Esophagus muscularis mucosa (tissue), 4 donors: ENCODE measurements at regions not wholly inside any gene's neighbourhood (a gene's known extent, or its start where the extent isn't known, plus 50 kb on each side); places are given as distances from the start of the nearest gene placed in this dataset.
"Not testable (repeated sequence)": the region's sequence is repeated elsewhere in the genome, so short reads cannot be mapped to it uniquely, and the experiment has no call there.

Experiments used
- EP300 ChIP-seq: sonication (generic); formaldehyde crosslinking; IDR thresholded peaks from one replicate; pipeline ENCODE4 v1.6.1; 2017; ENCODE audit warnings: antibody characterized with exemption
- POLR2AphosphoS5 ChIP-seq, 2 donors: sonication (generic); formaldehyde crosslinking; IDR thresholded peaks; one replicate each; pipeline ENCODE4 v1.6.1; 2017; ENCODE audit warnings: antibody characterized with exemption in 2 of 2
- TF ChIP-seq, protein P1 (sequence below), 3 experiments: fragments of 200-600 bp in 2 of 3; fragments of 450-650 bp in 1 of 3; sonication (generic) in 2 of 3; IDR thresholded peaks; one replicate each; pipeline ENCODE4 v1.5.1; 2017 to 2019; ENCODE audit warnings: antibody characterized with exemption in 3 of 3, mild to moderate bottlenecking in 2 of 3, moderate library complexity in 1 of 3

DNA sequence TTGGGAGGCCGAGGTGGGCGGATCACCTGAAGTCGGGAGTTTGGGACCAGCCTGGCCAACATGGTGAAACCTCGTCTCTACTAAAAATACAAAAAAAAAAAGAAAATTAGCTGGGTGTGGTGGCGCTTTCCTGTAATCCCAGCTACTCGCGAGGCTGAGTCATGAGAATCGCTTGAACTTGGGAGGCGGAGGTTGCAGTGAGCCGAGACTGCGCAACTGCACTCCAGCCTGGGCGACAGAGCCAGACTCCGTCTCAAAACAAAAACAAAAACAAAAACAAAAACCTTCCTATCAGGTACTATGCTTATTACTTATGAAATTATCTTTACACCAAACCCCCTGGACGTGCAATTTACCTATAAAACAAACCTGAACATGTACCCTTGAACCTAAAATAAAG lies 106.0 kb upstream of the PNPT1 start:
- TF ChIP-seq, protein P1, sequence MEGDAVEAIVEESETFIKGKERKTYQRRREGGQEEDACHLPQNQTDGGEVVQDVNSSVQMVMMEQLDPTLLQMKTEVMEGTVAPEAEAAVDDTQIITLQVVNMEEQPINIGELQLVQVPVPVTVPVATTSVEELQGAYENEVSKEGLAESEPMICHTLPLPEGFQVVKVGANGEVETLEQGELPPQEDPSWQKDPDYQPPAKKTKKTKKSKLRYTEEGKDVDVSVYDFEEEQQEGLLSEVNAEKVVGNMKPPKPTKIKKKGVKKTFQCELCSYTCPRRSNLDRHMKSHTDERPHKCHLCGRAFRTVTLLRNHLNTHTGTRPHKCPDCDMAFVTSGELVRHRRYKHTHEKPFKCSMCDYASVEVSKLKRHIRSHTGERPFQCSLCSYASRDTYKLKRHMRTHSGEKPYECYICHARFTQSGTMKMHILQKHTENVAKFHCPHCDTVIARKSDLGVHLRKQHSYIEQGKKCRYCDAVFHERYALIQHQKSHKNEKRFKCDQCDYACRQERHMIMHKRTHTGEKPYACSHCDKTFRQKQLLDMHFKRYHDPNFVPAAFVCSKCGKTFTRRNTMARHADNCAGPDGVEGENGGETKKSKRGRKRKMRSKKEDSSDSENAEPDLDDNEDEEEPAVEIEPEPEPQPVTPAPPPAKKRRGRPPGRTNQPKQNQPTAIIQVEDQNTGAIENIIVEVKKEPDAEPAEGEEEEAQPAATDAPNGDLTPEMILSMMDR (IDR thresholded peaks at IDR 0.05): not testable (repeated sequence)
- not testable (repeated sequence) for TF ChIP-seq POLR2AphosphoS5 (IDR thresholded peaks at IDR 0.05); EP300
